NCI-H524 treated with DMSO at 0.1 percent for 48 hours (cell line): ENCODE measurements at regions not wholly inside any gene's neighbourhood (a gene's known extent, or its start where the extent isn't known, plus 50 kb on each side); places are given as distances from the start of the nearest gene placed in this dataset.
"Not testable (repeated sequence)": the region's sequence is repeated elsewhere in the genome, so short reads cannot be mapped to it uniquely, and the experiment has no call there.

ENCODE experiments used
- DNase-seq: peaks from one replicate; lab custom pipeline; 2025; lab: John Stamatoyannopoulos, UW

DNA sequence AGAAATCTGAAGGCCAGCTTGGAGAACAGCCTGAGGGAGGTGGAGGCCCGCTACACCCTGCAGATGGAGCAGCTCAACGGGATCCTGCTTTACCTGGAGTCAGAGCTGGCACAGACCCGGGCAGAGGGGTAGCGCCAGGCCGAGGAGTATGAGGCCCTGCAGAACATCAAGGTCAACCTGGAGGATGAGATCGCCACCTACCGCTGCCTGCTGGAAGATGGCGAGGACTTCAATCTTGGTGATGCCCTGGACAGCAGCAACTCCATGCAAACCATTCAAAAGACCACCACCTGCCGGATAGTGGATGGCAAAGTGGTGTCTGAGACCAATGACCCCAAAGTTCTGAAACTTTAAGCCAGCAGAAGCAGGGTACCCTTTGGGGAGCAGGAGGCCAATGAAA is 318.4 kb downstream of the ZFHX3 start:
- not testable (repeated sequence) for DNase-seq

DNA sequence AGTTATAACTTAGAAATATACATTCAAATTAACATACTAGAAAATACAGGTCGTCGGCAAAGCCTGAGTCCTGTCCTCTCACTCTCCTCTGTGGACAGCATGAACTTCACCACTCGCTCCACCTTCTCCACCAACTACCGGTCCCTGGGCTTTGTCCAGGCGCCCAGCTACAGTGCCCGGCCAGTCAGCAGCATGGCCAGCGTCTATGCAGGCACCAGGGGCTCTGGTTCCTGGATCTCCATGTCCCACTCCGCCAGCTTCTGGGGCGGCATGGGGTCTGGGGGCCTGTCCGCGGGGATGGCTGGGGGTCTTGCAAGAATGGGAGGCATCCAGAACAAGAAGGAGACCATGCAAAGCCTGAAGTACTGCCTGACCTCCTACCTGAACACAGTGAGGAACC is 319.4 kb downstream of the ZFHX3 start:
- DNase-seq, result no peak

DNA sequence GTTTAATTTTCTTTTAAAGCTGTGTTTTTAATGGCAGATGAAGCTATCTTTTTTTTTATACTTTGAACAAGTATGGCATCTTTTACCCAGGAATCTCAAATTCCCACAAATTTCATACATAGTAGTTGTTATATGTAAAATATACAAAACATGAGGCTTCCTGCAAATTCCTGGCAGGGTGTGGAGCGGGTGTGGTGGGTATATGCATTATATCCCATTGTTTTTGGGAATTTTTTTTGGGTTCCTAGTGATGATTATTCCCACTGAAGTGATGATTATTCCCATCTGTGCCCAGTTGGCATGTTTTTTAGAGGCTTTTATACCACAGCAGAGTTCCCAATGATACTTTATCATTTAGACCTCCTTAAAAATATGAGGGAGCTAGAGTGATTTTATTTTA is 320.4 kb downstream of the ZFHX3 start:
- no peak for DNase-seq

DNA sequence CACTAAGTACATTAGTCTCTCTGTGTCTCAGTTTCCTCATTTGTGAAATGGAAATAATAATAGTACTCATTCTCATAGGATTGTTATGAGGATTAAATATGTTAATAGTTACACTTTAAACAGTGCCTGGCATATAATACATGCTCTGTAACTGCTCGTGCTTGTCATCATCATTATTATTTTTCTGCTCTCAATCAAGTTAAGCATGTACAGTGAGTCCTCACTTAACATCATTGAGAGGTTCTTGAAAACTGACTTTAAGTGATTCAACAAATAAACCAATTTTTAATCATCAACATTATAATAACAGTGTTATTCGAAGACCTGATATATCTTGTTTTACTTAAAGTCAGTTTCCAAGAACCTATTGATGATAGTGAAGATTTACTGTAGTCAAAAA is 322.3 kb downstream of the ZFHX3 start:
- DNase-seq, result no peak

DNA sequence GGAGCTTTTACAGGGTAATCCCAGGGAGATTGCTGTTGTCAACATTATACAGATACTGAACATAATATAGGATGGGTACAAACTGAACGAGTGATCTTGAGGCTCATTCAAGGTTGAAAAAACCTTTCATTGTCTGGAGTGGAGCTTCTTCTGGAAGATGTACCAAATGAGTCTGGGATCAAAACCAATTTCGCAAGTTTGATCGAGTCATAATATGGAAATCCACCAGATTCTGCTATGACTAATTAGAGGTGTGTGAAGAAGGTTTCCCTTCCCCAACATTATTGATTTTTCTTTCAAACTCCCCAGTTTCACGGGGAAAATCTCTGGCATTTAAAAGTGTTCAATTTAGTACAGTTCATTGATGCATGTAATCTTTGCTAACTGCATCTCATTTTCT is 324.1 kb downstream of the ZFHX3 start:
- DNase-seq, result no peak

DNA sequence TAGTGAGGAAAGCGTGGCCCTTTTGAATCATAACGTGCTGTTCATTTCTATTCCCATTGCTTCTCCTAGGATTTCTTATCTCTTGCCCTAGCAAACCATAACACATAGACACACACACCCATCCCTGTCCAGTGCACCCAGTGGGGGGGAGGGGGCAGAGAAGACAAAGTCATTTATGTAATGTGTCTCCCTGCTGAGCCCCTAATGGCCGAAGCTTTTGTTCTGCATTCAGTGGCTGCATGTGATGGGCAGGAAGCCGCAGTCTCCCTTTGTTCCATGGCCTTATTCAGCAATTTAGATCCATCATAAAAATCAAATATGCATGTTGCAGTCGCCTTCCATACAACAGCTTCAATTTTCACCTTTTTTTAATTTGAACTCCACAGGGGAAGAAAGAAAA is 325.4 kb downstream of the ZFHX3 start:
- no peak for DNase-seq

DNA sequence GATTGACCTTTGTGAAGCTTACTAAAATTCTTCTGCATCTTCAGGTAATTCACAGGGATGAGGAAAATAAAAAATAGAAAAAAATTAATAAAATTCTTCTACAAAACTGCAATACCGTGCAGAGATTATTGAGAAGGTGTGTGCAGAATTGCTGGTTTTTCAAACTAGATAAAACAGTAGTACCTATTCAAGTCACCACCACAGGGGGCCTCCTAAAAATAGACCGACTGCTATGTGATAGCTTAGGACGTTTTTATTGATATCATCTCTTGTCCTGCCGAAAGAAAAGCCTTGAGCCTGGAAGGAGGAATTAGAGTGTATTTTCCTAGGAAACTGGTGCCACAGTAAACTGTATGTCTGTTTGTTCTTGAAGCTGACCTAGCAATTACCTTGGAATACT is 325.9 kb downstream of the ZFHX3 start:
- no peak for DNase-seq

DNA sequence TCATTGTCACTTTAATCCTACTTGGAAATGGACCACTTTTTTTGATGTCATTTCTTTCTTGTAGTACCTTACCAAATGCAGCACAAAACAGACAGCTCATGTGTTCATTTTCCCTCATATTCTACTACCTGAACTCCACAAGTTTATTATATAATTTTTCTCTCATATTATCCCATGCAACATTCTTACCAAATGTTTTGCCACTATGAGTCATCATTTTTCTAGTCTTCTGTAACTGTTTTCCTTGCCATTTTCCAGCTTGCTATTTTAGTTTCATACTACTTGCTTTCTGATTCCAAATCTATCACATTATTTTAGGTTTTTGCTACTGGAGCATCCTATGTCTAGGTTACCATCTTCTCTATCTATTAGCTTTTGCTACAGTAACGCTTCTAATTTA is 332.7 kb downstream of the ZFHX3 start:
- no peak for DNase-seq

DNA sequence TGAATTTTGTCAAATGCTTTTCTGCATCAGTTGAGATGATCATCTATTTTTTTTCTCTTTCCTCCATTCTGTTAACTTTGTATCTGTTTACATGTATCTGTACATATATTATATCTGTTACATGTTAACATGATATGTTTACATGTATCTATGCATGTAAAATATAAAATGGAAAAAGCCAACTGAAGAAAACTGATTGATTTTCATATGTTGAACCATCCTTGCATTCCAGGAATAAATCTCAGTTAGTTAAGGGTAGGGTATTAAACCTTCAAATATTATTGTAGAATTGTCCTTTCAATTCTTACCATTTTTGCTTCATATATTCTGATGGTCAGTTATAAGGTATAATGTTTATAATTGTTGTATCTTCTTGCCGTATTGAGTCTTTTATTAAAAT is 336.1 kb downstream of the ZFHX3 start:
- DNase-seq, result no peak

DNA sequence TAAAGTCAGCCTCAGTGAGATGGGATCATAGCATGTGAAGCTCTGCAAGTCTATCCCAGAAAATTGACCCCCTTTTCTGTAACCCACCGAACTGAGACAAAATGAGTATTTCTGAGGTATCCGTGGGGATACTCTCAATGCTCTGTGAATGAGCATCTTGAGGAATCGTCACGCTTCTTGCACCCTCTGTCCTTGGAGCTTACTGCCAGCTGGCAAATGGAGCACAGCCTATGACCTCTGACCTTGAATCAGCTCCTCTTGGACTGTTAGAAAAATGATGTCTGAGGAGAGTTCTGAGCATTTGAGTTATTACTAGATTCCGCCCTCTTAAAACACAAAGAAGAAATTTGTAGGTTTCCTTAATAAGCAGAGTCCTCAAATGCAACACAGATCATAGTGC is 342.1 kb downstream of the ZFHX3 start:
- no peak for DNase-seq

DNA sequence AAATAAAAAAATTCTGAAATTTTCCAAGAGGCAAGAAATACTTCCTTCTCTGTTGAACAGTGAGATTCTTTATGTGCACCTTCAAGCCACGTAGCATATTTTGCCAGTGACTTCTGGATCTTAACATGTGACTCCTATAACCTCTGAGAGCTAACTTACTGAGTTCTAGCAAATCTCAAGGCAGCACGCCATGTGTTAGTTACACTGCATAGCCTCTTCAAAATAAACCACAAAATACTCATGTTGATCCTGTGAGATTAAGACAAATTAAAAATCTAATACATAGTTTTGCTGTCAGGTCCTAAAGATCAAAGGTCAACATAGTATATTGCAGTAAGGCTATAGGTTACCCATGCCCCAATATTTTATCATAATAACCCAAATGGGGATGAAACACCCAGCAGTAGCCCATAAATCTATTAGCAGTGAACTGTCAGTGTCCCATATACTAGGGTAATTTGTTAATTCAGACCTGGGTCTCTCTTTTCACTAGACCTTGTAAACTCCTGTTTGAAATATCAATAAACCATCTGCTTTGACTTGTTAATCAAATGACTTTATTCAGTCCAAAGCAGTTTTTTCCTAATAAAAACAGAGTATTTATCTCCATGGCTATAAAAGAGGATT is 343.1 kb downstream of the ZFHX3 start:
- DNase-seq, result no peak

DNA sequence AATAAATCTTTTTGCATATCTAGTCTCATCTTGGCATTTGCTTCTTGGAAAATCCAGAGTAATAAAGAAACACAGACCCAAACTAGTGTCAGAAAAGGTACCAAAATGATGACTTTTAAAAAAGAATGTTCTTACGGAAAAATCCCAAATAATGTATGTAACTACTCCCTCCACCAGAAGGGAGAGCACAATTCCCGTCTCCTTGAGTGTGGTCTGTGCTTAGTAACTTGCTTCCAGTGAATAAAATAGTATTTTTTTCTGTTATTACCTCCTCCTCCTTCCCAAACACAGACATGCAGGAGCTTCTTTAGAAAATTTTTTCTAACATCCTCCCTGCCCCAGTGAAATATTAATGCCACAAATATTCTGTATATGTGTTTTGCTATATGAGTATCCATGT is 358.1 kb downstream of the ZFHX3 start:
- no peak for DNase-seq

DNA sequence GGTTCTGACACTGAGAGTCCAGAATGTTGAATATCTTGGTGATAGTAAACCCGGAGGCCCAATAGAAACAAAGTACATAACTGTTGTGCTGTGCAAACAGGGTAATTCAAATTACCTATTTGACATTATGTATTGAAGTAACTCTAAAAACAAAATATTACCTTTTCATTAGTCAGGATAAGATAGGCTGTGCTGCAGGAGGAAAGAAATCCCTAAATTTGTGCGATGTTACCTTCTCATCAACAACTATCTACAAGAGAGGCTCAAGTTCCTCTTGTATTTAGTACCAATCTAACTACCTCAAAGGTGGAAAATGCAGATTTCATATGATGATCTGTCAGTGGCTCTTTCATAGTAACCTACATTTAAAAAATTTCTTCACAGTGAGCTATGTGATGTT is 367.2 kb downstream of the ZFHX3 start:
- no peak for DNase-seq

DNA sequence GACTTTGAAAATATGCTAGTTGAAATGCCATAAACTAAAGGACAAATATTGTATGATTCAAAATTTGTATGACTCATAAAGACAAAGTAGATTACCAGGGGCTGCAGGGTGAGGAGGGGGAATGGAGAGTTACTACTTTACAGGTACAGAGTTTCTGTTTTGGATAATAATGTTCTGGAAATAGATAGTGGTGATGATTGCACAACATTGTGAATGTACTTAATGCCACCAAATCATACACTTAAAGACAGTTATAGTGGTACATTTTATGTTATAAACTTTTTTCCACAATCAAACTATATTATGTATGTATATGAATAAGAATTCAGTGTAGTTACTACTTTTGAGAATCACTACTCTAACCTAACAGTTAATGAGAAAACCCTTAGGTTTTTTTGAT is 368.1 kb downstream of the ZFHX3 start:
- DNase-seq, result no peak

DNA sequence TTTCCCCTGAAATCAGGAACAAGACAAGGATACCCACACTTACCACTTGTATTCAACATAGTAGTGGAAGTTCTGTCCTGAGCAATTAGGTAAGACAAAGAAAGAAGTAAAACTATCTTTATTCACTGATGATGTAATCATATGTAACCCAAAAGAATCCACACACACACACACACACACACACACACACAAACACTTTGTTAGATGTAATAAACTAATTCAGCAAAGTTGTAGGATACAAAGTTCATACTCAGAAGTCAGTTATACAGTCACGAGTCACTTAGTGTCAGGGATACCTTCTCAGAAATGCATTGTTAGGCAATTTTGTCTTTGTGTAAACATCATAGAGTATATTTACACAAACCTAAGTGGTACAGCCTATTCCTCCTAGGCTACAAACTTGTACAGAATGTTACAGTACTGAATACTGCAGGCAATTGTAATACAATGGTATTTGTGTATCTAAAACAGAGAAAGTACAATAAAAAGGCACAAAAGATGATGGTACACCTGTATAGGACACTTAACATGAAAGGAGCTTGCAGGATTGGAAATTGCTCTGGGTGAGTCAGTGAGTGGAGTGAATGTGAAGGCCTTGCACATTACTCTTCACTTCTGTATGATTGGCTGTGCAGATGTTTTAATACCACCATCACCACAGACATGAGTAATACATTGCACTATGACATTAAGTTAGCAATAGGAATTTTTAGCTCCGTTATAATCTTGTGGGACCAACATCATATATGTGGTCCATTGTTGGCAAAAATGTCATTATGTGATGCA is 370.1 kb downstream of the ZFHX3 start:
- DNase-seq, result no peak

DNA sequence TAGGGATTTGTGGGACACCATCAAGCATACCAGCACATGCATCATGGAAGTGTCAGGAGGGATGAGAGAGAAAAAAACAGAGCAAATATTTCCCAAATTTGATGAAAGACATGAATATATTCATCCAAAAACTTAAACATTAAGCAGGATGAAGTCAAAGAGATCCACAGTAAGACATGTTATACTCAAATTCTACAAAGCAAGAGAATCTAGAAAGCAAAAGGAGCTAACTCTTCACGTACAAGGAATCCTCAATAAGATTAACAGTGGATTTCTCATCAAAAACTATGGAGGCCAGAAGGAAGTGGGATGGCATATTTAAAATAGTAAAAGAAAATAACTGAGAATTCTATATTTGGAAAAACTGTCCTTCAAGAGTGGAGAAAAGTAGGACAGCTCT is 374.8 kb downstream of the ZFHX3 start:
- no peak for DNase-seq

DNA sequence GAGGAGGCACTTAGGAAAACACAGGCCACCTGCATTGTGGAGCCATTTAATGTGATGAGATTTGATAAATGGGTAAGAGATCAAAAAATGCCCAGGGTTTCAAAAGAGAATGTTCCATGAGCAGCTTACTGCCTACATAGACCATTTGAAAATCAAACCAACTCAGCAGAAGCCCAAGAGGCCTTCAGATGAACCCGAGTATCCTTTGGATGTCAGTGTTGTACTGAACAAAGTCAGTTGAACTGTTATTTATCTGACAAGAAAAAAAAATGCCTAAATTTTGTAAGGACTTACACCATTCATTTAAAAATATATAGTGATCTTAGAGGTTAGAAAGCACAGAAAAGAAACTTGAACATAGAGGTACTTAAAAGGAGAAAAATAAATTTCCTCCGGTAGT is 381.7 kb downstream of the ZFHX3 start:
- no peak for DNase-seq

DNA sequence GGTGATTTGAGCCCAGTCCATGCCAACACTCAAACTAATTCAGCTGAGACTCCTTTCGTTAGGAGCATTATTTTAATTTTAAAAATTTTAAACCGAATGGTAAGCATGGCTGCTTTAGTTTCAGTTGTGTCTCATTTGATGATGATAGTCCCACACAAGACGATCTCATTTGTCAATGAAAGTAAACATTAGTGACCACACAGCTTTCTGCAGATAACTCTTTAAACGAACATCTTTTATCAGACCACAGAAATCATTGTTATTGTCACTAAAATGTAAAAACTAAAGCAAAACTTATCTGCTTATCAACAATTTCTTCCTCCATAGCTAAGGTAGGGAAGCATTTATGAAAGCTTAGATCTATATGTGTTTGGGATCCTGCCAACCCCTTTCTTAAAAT is 382.2 kb downstream of the ZFHX3 start:
- DNase-seq, result no peak

DNA sequence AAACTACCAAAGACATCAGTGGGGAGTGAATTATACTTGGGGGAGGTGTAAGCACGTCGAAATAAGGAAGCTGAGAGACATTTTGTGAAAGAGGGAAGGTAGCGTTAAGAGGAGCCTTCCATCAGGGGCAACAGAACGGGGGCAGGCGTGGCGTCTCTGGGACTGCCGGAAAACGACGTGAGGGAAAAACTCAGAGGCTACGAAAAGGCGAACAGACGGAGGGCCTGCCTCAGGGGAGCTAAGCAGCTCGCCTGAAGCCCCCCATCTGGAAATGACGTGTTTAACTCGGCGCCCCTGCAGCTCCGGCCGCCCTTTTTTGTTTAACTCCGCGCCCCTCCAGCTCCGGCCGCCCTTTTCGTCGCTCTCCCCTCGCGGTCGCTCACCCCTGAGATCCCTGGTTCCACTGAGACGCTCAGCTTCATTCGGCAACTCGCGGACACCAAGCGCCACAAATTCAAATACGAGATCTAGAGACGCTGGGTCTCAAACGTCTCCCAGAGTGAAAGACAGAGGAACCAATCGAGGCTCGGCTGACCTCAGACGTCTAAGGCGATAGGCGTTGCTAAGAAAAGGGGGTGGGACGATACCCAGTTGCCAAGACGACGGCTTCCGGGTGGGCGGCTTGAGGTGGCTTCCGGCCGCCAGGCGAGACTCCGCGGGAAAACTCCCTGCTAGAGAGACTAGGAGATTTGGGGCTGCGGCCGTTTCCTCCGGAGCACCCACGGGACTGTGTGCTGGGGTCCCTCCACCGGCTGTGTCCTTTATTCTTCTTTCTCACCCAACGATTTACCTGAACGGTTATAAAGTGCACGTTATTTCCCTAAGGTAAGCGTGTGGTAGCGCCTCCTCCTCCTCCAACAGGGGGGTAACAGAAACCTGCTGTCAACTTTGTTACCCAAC is 383.2 kb downstream of the ZFHX3 start:
- DNase-seq, result peak; percentile 94

DNA sequence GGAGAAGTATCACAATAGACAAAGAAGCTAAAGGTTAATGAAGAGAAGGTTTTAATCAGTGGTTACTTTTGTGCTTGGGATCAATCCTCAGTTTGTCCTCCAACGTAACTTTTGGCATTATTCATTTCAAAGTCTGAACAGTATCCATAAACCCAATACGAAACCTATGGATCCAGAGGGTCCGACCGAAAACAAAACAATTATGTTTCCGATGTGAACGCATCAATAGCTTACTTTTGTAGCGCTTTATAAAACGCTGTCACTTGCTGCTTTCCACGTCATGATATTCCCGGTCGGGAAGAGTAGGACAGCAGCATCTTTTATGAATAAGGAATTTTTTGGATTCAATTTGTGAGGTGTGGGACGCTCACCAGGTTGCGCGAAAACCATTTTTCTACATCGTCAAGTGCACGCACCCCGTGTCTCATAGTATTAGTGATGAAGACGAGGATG is 383.8 kb downstream of the ZFHX3 start:
- DNase-seq, result no peak

DNA sequence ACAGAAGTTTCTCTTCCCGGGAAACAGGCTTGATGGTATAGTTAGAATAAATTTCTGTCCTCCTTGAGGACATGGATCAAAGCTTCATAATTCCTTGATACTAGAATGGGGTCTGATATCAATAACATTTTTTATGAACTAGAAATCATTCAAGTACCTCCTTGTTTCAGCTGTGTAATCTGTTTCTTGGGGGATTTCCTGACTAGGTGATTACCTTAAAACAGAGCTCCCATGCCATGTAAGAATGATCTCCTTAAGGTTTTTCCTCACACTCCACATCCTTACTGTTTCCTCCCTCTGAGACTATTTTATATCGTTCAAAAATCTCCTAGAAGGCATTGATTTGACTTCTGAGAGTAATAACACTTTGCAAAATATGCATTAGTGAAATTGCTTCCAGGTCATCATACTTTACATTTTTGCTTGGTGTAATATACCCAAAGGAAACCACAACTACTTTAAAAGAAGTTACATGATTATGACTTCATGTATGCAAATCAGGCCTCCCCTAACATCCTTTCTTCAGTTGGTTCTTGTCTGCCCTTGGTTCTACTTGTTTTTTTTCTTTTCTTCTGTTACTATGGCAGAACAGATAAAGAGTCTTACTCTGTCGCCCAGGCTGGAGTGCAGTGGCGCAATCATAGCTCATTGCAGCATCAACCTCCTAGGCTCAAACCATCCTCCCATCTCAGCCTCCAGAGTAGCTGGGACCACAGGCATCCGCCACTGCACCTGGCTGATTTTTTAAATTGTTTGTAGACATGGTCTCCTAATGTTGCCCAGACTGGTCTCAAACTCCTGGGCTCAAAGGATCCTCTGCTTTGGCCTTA is 388.8 kb downstream of the ZFHX3 start:
- DNase-seq, result no peak

DNA sequence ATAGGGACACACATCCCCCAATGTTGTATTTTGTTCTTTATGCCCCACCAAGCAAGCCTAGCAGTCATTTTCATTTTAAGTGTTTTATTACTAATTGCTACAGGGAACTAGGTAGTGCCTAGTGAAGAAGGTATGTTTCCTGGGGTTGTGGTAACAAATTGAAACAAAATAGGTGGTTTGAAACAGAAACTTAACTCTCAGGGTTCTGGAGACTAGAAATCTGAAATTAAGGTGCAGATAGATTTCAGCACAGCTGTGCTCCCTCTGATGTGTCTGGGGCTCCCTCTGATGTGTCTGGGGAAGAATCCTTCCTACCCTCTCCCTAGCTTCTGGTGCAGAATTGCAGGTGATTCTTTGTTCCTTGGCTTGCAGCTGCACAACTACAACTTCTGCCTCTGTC is 390.1 kb downstream of the ZFHX3 start:
- no peak for DNase-seq
